ENCODE measurements at regions not wholly inside any gene's neighbourhood (a gene's known extent, or its start where the extent isn't known, plus 50 kb on each side); places are given as distances from the start of the nearest gene placed in this dataset.

GRCh38 chr7:118472581-118472980, 248.1 kb downstream of the ANKRD7 start:
- TF ChIP-seq CTCF (IDR thresholded peaks at IDR 0.05): no peak
- no peak for TF ChIP-seq POLR2A (IDR thresholded peaks at IDR 0.05)

All from heart left ventricle (tissue), 13 donors.